ENCODE measurements at regions not wholly inside any gene's neighbourhood (a gene's known extent, or its start where the extent isn't known, plus 50 kb on each side); places are given as distances from the start of the nearest gene placed in this dataset.

DNA sequence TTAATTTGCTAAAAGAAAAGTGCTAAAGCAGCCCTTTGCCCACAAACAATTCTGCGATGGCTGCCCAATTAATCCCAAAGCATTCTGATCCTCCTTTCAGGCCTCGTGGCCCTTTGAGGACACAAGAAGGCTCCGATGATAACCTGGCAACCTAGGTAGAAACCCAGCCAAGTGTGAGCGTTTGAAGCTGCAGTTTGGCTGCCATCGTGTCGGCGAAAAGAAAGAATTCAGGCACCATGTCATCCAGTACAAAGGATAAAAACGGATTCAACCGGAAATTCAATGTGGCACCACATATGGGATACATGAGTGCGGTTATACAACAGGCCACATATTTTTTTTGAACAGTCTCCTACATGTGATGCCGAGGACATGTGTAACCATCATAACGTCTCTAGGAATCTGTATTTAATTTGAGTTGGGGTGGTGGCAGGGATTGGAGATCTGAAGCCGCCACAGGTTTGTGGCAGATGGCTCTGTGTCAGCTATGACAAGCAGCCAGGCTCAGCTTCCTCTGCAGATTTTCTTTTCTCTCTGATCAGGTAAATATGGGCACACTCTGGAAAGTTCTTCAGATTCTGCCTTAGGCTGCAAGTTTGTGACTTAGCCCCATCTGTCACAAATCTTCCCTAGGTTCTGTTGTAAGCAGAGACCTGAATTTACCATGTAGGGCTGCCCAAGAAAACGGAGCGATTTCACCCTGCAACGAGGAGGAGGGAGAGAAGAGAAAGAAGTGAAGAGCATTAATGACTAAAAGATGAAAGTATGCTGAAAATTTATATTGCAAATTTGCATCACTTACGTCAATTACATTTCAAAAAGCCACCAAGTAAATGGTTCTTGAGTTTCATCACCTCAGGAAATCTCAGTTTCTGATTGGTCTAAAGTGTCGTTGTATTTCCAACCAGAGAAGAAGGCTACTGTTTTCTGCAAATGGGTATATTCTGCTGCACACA, 573.2 kb downstream of the ZEB2 start:
- TF ChIP-seq EP300 (IDR thresholded peaks at IDR 0.05; ENCODE audit: low read length) (no peak), ZBTB17 (CRISPR knock-in tag; IDR thresholded peaks at IDR 0.05) (no peak), TCF3 (CRISPR knock-in tag; IDR thresholded peaks at IDR 0.05) (no peak)
- TF ChIP-seq, protein P1, sequence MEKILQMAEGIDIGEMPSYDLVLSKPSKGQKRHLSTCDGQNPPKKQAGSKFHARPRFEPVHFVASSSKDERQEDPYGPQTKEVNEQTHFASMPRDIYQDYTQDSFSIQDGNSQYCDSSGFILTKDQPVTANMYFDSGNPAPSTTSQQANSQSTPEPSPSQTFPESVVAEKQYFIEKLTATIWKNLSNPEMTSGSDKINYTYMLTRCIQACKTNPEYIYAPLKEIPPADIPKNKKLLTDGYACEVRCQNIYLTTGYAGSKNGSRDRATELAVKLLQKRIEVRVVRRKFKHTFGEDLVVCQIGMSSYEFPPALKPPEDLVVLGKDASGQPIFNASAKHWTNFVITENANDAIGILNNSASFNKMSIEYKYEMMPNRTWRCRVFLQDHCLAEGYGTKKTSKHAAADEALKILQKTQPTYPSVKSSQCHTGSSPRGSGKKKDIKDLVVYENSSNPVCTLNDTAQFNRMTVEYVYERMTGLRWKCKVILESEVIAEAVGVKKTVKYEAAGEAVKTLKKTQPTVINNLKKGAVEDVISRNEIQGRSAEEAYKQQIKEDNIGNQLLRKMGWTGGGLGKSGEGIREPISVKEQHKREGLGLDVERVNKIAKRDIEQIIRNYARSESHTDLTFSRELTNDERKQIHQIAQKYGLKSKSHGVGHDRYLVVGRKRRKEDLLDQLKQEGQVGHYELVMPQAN (IDR thresholded peaks at IDR 0.05; ENCODE audit: borderline replicate concordance): no peak
